NT2/D1 (cell line): ENCODE measurements at regions not wholly inside any gene's neighbourhood (a gene's known extent, or its start where the extent isn't known, plus 50 kb on each side); places are given as distances from the start of the nearest gene placed in this dataset.

Experiments used
- SUZ12 ChIP-seq: IDR thresholded peaks from 2 replicates; pipeline ENCODE4 v1.6.1; 2011; ENCODE audit not compliant: insufficient read length, insufficient read depth; ENCODE audit errors: extremely low read depth
- YY1 ChIP-seq: IDR thresholded peaks from 2 replicates; pipeline ENCODE4 v1.6.1; 2011; ENCODE audit not compliant: insufficient read length, insufficient read depth

DNA sequence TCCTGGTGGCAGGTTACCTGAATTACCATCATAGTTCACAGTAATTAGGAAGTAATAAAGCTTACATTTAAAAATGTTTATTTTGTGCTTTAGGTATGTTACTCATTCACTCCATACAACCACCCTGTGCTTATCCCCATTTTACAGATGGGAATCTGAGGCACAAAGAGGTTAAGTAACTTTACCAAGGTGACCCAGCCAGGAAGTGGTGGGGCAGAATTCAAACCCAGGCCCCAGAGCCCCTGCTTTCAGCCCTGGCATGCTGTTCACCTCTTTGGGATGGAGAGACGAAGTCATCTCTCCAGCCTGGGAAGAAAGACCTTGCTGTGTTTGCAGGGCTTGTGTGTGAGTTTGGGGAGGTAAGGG is 285.6 kb upstream of the TPM1 start:
- TF ChIP-seq YY1 (no peak), SUZ12 (no peak)
